ENCODE measurements at regions not wholly inside any gene's neighbourhood (a gene's known extent, or its start where the extent isn't known, plus 50 kb on each side); places are given as distances from the start of the nearest gene placed in this dataset.

GRCh38 chr3:74165211-74165610 lies 449.2 kb downstream of the CNTN3 start:
- no peak for TF ChIP-seq CTCF (IDR thresholded peaks at IDR 0.05; ENCODE audit: insufficient read depth, low read length, severe bottlenecking)
- H3K27me3 ChIP-seq (ENCODE audit: control insufficient read depth, insufficient read depth, low read length), result no peaks in the 10 kb centered on the region
- no peak for FAIRE-seq
- no peak for DNase-seq (ENCODE audit: low read depth)
- no peaks in the 10 kb centered on the region for H3K36me3 ChIP-seq (ENCODE audit: control insufficient read depth, insufficient read depth, low read length)
- H3K4me3 ChIP-seq (ENCODE audit: low read depth, low read length), result no peak overlapping the region

DNA sequence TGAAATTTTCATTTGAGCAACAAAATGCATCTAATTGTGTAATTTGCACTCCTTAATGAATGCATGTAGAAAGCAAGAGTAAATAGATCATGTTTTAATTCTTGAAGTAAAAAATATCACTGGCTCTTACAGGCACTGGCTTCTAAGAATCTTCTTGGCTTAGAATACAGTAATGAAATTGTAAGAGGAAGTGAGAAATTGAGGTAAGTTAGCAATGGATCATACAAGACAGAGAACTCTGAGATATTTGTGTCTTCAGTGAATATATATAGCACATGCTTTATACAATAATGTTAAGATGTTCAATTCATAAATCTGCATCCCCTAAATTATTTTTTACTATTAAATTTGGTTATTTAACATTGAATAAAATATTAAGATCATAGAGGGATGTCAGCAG lies 465.0 kb downstream of the CNTN3 start:
- TF ChIP-seq CTCF (IDR thresholded peaks at IDR 0.05; ENCODE audit: insufficient read depth, low read length, severe bottlenecking), result no peak
- H3K27me3 ChIP-seq (ENCODE audit: control insufficient read depth, insufficient read depth, low read length), result no peaks in the 10 kb centered on the region
- FAIRE-seq, result no peak
- H3K4me3 ChIP-seq (ENCODE audit: low read depth, low read length), result no peak overlapping the region
- no peak for DNase-seq (ENCODE audit: low read depth)
- no peaks in the 10 kb centered on the region for H3K36me3 ChIP-seq (ENCODE audit: control insufficient read depth, insufficient read depth, low read length)

DNA sequence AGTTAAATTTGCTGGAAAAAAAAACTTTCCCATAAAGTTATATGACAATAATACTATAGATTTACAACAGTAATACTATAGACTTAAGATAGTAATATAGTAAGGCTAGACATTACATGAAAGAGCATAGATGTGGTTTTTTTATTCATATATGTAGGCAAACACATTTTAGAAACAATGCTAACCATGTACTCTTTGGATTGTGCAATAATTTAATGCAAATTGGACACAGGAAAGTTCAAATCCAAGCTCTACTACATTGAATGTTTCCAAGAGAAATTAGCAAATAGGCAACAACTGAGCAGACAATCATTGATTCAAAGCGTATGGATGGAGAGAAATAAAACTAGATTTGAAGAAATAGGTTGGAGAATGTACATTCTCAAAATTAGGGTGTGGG lies 469.2 kb downstream of the CNTN3 start:
- no peaks in the 10 kb centered on the region for H3K27me3 ChIP-seq (ENCODE audit: control insufficient read depth, insufficient read depth, low read length)
- H3K4me3 ChIP-seq (ENCODE audit: low read depth, low read length), result no peak overlapping the region
- DNase-seq (ENCODE audit: low read depth) (no peak), FAIRE-seq (no peak)
- no peak for TF ChIP-seq CTCF (IDR thresholded peaks at IDR 0.05; ENCODE audit: insufficient read depth, low read length, severe bottlenecking)
- H3K36me3 ChIP-seq (ENCODE audit: control insufficient read depth, insufficient read depth, low read length), result no peaks in the 10 kb centered on the region

GRCh38 chr3:74139648-74140047 lies 474.8 kb downstream of the CNTN3 start:
- Histone ChIP-seq H3K36me3 (ENCODE audit: control insufficient read depth, insufficient read depth, low read length) (no peaks in the 10 kb centered on the region), H3K27me3 (ENCODE audit: control insufficient read depth, insufficient read depth, low read length) (no peaks in the 10 kb centered on the region), H3K4me3 (ENCODE audit: low read depth, low read length) (no peak overlapping the region)
- no peak for TF ChIP-seq CTCF (IDR thresholded peaks at IDR 0.05; ENCODE audit: insufficient read depth, low read length, severe bottlenecking)
- FAIRE-seq (no peak), DNase-seq (ENCODE audit: low read depth) (no peak)

GRCh38 chr3:74137790-74138189 lies 476.7 kb downstream of the CNTN3 start:
- H3K27me3 ChIP-seq (ENCODE audit: control insufficient read depth, insufficient read depth, low read length), result no peaks in the 10 kb centered on the region
- no peaks in the 10 kb centered on the region for H3K36me3 ChIP-seq (ENCODE audit: control insufficient read depth, insufficient read depth, low read length)
- no peak for TF ChIP-seq CTCF (IDR thresholded peaks at IDR 0.05; ENCODE audit: insufficient read depth, low read length, severe bottlenecking)

GRCh38 chr3:74135808-74136207 lies 478.7 kb downstream of the CNTN3 start:
- no peaks in the 10 kb centered on the region for H3K36me3 ChIP-seq (ENCODE audit: control insufficient read depth, insufficient read depth, low read length)
- no peak overlapping the region for H3K4me3 ChIP-seq (ENCODE audit: low read depth, low read length)
- no peak for FAIRE-seq
- DNase-seq (ENCODE audit: low read depth), result no peak
- H3K27me3 ChIP-seq (ENCODE audit: control insufficient read depth, insufficient read depth, low read length), result no peaks in the 10 kb centered on the region
- TF ChIP-seq CTCF (IDR thresholded peaks at IDR 0.05; ENCODE audit: insufficient read depth, low read length, severe bottlenecking), result no peak

More at GRCh38 chr3:74137790-74138189, 476.7 kb downstream of the CNTN3 start:
- FAIRE-seq (no peak), DNase-seq (ENCODE audit: low read depth) (no peak)
- H3K4me3 ChIP-seq (ENCODE audit: low read depth, low read length), result no peak overlapping the region
